ENCODE measurements at regions not wholly inside any gene's neighbourhood (a gene's known extent, or its start where the extent isn't known, plus 50 kb on each side); places are given as distances from the start of the nearest gene placed in this dataset.
"Not testable (repeated sequence)": the region's sequence is repeated elsewhere in the genome, so short reads cannot be mapped to it uniquely, and the experiment has no call there.

DNA sequence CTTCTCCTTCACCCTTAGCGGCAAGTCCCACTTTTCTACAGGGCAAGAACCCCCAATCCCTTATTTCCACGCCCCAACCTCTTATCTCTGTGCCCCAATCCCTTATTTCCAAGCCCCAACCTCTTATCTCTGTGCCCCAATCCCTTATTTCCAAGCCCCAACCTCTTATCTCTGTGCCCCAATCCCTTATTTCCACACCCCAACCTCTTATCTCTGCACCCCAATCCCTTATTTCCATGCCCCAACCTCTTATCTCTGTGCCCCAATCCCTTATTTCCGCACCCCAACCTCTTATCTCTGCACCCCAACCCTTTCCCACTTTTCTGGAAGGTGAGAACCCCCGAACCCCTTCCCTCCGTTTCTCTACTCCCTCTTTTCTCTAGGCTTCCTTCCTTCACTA, 116.1 kb upstream of the GJE1 start:
- not testable (repeated sequence) for DNase-seq (ENCODE audit: low read depth)

DNA sequence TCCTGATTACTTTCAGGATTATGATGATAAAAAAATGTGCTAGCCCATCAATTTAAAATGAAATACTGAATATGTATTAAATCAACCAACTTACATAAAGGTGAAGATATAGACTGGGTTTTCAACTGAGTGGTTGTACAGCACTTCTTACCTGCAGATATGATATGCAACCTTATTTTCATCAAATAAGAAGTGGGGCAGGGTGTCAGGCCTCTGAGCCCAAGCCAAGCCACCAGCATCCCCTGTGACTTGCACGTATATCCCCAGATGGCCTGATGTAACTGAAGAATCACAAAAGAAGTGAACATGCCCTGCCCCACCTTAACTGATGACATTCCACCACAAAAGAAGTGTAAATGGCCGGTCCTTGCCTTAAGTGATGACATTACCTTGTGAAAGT, 117.3 kb upstream of the GJE1 start:
- DNase-seq (ENCODE audit: low read depth) = not testable (repeated sequence)

DNA sequence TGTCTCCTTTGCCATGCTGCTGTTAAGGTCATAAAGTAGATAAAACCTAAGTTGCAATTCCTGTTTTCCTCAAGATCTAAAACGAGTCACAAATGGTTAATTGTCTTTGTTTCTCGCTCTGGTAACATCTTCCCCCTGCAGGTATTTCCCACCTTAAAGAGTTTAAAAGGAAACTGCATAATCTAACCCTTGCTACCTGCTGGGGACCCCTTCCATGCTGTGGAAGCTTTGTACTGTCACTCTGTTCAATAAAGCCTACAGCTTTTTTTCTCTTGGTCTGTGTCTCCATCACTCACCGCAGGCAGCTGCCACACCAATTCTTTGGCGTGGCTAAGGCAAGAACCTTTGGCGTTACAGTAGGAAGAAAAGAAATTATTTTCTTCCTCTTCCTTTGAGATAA, 117.7 kb upstream of the GJE1 start:
- DNase-seq (ENCODE audit: low read depth) = no peak

DNA sequence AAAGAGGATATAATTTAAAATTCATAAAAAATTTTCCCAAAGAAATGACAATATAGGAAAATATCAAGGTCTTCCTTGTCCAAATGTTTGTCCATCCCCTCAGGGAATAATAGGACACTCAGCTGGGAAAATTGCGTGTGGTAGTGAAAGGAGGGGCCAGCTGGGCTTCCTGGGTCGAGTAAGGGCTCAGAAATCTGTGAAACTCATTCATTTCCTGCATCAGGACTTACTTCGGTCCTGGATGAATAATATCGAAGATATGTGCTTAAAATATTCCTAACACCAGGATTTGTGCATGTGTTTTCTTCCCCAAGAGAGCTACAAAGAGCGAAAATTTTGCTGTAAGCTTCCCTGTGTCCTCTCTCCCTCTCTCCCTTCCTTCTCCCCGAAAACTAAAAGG, 118.2 kb upstream of the GJE1 start:
- peak; percentile 67 for DNase-seq (ENCODE audit: low read depth)

DNA sequence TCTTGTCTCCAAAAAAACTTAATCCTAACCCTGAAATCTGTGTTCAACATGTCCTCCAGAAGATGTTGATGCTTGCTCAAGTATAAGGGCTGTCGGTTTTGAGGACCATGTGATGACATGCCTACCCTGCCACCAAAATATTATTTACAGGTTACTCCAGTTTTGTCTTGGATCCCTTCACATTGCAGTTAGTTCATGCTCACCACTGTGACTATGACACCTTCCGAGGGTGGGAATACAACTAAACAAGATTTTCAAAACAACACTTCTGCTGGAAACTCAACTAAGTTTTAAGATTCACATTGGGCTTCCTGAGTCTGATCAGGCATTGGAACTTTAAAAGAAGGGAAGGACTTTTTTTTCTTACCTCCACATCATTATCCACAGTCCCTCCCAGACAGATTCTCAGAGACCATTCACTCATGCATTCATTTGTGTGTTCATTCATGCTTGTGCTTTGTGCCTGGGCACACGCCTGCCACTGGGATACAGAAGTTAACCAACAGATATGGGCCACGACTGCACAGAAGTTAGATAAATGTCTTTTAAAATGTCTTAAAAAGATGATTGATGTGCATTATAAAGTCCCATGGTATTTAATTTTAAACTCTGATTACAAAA, 118.7 kb upstream of the GJE1 start:
- DNase-seq (ENCODE audit: low read depth) = no peak

DNA sequence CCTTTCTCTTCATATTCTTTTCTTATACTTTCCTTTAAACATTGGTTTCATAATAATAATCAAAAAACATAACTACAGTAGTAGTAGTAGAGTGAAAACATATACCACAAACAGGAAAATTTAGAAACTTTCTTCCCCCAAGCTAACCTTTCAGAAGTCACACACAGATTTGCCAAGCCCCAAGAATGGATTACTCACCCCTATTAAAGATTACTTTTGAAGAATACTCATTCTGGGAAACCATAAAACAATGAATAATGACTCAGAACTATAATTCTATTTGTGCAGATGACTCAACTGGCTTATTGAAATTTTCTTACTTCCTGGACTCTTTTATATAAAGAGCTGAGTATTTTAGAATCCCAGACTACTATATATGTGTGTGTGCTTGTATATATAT, 119.4 kb upstream of the GJE1 start:
- peak; percentile 79 for DNase-seq (ENCODE audit: low read depth)

DNA sequence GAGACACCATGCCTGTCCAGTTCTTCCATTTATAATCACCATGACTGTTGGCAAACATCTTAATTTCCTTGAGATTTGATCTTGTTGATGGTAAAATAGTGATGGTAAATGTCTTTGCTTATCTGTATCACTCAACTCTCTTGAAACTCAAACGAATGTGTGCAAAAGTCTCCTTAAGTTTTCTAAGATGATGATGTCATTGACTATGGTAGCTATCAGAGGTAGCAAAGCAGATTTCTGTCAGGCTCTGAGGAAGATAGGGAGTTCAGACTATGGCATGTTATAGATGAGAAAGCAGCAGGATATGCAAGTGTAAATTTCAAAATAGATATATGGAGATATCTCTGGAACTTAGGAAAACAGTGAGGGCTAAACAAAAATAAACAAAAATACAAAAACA, 121.0 kb upstream of the GJE1 start:
- DNase-seq (ENCODE audit: low read depth) = no peak

DNA sequence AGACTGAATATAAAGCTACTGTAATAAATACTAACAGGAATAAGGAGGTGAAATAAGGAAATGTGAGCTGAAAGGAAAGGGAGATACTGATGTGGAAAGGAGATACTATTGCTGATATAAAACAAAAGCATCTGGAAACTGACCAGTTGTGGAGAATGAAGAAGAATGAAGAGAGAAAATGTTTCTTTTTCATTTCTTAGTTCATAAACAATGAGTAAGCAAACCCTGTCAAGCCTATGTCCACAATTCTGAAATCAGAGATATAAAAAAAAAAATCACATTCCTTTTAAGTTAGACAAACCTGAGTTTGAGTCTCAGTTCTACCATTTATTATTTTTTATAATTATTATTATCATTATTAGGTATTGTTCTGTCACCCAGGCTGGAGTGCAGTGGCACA, 121.6 kb upstream of the GJE1 start:
- DNase-seq (ENCODE audit: low read depth) = peak; percentile 24

DNA sequence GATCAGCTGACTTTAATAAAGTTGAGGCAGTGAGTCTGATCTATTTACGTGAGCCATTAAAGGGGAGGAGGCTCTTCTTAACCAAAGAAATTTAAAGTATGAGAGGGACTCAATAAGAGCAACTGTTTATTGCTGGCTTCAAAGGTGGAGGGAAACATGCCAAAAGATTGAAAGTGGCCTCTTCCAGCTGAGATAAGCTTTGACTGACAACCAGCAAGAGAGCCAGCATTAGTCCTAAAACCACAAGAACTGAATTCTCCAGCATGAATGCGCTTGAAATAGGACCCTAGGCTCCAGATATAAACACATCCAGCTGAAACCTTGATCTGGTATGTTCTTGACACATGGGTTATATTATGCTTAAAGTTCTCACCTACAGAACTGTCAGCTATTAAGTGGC, 123.1 kb upstream of the GJE1 start:
- DNase-seq (ENCODE audit: low read depth) = no peak

DNA sequence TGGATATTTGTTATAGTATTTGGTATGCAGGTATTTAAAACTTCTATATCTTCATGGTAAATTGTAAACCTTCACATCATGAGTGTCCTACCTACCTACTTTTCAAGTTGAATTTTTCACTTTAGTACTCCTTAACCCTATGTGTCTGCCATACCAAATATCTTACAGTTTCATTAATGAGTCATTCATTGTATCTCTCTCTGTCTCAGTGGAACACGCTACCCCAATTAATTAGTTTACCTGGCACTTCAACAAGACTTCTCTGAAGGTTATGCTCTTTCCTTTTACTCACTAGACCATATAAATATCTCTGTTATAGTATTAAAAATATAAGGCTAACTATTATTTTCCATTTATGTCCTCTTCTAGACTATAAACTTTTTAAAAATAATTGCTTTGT, 123.9 kb upstream of the GJE1 start:
- no peak for DNase-seq (ENCODE audit: low read depth)

DNA sequence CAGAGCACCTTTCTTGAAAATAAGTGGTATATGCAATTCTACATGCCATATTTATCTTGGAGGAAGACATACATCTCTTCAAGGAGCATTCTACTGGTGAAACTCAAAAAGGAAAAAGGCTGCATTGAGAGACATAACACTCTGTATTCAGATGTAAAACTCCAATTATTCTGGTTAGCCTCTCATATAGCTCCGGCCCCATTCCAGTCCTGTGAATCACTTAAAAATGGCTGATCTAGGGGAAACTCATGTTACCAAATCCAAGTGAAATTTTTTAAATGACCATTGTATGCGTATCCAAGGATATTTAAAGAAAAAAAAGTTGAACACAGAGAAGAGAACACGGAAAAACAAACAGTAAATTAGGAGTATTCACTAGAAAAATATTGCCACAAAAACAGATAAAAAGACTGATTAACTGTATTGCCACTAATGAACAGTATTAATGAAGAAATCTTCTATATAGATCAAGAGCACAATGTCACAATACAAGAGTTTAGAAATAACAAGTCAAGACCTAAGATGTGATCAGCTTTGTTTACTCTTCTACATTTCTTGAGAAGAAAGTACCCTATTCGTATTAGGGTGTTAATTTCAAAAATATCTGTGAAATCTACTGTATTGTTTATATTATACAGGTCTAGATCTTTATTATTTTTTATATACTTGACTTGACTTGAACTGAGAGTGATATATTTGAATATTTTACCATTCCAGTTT, 124.5 kb upstream of the GJE1 start:
- DNase-seq (ENCODE audit: low read depth) = no peak

DNA sequence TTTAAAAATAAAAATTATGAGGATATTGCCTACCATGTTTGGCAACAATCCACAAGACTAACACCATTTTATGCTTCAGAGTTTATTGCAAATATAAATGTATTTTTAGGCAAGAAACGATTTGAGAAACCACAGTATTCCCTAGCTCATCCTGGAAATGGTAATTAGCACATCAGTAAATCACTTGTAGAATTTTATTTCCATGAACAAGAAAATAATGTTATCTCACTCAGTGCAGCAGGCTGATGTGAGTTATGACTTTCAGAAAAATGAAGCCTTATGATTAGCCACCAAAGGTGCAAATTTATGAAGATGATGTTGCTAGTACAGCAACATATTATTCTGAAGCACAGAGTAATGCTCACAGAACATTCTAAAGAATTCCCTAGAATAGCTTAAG, 127.7 kb upstream of the GJE1 start:
- DNase-seq (ENCODE audit: low read depth) = no peak

DNA sequence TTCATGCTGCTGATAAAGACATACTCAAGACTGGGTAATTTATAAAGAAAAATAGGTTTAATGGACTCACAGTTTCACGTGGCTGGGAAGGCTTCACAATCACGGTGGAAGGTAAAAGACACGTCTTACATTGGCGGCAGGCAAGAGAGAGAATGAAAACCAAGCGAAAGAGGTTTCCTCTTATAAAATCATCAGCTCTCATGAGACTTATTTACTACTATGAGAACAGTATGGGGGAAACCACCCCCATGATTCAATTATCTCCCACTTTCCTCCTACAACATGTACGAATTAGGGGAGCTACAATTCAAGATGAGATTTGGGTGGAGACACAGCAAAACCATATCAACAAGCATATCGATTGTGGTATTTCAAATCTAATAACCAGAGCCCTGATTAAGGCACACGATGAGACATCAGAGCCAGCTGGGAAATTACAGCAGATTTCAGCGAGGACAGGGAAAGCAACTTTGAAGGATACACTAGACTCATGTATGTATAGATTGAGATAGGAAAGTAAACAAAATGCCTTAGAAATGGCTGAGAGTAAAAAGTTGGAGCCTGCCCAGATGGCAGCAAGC, 129.8 kb upstream of the GJE1 start:
- no peak for DNase-seq (ENCODE audit: low read depth)

DNA sequence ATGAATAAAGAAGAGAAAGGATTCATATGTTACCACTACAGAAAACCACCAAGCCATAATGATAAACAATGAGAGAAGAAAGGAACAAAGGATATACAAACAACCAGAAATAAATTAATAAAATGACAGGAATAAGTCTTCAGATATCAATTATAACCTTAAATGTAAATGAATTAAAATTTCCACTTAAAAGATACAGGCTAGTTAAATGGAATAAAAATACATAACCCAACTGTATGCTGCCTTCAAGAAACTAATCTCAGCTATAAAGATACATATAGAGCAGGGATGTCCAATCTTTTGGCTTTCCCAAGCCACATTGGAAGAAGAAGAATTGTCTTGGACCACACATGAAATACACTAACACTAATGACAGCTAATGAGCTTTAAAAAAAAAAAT, 135.9 kb upstream of the GJE1 start:
- no peak for DNase-seq (ENCODE audit: low read depth)

DNA sequence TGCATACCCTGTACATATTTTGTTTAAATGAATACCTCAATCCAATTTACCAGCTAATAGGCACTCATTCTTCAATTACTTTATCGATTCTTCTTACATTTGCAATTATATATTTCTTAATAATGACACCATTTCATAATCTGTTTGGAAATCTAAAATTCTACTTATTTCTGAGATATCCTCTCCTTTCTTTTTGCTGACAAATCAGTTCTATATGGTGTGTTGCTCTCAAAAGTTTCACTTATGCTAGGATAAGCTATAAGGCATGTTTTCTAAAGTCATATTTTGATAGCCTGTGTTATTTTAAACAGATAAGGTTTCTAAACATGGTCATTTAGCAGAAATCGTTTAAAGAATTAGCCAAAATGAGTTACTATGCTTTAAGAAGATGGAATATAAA, 140.6 kb upstream of the GJE1 start:
- no peak for DNase-seq (ENCODE audit: low read depth)

DNA sequence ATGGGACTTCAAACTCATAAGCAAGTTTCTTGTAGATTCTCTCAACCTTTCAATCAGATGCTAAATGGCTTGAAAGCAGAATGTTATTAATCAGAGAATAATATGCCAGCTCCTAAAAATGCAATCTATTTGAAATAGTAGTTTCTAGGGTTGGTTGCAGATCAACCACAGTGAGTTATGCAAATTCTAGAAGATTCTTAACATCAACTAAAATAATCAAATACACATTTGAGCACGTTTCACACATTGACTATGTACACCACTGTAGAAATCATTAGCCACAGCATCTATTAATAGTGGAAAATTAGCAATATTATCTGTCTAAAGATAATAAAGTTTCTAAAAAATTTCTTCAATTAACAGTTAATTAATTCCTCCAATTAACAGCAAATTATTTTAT, 141.9 kb upstream of the GJE1 start:
- no peak for DNase-seq (ENCODE audit: low read depth)

DNA sequence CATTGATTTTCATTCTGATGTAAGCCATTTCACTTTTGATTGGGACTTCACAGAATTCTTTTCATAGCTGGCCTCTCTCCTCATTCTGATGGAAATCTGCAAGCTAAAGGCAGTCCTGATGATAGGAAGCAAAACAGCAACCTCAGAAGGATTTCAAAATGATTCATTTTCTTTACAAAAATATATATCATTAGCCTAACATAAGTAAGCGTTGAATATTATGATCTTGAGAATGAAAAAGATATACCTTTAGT, 143.1 kb upstream of the GJE1 start:
- DNase-seq (ENCODE audit: low read depth) = no peak

DNA sequence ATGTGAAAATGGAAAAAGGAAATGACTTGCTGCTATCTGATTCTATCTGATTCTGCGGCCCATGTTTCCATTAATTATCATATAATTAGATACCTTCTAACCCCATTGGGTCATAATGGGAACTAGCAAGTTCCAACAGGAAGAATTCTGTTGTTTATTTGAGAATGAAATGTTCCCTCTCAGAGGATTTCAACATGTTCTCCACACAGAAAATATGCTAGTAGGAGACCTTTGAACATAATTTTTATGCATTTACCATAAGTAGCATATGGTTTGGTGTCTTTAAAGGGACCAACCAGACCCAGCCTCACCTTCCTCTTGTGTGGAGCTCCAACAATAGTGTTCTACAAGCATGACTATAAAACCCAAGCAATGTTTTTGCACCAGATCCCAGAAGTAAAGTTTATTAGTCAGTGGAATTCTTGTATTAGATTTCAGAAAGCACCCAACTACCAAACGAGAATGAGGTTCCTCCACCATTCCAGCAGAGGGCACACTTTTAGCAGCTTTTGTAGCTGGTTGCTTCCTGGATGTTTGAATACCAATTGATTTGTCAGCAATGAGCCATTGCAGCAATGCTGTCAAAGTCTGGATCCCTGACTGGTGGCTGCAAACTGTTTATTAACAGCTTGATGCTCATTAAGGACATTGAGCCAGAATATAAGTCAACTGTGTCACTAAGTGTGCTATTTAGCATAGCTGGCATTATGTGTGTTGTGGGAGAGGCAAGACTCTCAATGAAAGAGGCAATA, 143.6 kb upstream of the GJE1 start:
- DNase-seq (ENCODE audit: low read depth) = peak; percentile 71

DNA sequence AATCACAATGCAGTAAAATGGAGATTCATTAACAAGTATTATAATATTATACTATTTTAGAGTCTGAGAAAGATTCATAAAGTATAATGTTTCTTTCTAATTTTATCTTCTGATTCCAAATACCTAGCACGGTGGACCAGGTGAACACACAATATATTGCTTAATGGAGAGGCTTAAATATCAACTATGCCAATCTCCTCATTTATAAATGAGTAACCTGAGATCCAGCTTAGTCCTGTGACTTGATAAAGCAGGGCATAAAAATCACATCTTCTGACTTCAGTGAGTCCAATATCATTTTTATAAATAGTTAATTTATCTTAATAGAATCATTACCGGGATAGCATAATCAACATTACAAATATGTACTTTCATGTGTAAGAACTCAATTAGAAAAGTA, 144.4 kb upstream of the GJE1 start:
- DNase-seq (ENCODE audit: low read depth) = no peak

DNA sequence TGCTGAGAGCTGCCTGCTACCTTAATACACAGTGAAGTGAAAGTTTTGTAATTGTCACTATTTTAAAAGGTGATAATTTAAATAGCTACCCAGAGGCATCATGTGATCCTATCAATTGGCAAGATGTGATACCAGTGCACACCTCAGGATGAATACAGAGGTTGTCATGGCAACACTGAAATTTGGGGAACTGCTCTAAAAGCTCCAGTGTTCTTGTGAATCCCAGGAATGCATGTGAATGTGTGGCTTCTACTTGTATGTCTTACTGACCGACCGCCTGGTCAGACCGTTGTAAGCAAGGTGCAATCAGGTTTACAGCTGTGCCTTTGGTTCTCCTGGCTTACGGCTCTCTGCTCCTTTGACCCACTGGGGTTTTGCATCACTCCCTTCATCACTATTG, 146.3 kb upstream of the GJE1 start:
- no peak for DNase-seq (ENCODE audit: low read depth)

DNA sequence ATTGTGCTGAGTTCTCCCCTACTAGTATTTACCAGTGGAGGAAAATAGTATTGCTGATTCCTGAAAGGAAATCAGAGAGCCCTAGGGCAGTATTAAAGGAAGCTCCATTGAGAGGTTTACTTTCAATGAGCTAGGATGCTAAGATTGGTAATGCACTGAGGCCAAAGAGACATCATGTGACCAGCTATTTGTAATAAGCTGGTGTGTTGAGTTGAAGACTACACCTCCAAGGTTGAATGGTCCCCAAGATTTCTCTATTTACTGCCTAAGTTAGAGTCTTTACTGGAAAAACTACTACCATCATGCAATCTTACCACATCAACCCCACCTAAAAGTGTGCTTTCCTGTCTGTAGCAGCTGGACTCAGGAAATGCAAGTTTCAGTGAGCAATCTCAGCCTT, 151.5 kb upstream of the GJE1 start:
- DNase-seq (ENCODE audit: low read depth) = no peak

DNA sequence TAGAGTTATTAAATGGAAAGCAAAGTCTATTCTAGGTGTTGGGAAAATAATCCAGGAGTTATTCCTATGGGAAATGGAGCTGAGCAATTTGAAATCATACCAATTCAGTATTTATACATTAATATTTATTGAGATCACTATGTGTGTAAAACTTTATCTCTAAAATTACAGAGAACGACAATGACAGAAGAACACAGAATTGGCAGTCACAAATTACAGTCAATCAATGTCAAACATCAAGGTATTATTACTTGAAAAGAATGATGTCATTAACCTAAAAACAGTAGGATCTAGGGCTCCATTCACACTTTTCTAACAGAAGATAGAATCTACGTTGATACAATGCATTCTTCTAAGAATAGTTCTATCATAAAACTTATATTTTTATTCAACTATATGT, 154.9 kb upstream of the GJE1 start:
- no peak for DNase-seq (ENCODE audit: low read depth)

DNA sequence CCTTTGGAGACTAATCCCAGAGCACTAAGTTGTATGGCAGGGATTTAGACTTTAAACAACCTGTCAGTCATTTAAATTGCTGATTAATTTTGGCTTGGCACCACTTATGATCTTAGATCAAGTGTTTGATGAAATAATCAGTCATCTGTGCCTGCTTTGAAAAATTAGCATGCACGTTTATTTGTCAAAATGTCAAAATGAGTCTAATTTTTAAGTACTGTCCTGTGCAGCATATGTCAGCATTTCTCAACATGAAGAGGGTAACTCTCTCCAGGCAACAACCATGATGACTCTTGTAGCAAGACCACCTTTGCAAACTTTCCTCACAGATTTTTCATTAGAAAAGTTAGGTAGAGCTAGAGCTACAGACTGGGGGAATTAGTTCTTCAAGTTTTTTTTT, 155.7 kb upstream of the GJE1 start:
- DNase-seq (ENCODE audit: low read depth) = no peak

All from fibroblast of gingiva (primary cell).